Stomach smooth muscle (tissue), 2 donors: ENCODE measurements at regions not wholly inside any gene's neighbourhood (a gene's known extent, or its start where the extent isn't known, plus 50 kb on each side); places are given as distances from the start of the nearest gene placed in this dataset.
"Not testable (repeated sequence)": the region's sequence is repeated elsewhere in the genome, so short reads cannot be mapped to it uniquely, and the experiment has no call there.

Experiments
- H3K27ac ChIP-seq: one replicate; pipeline ENCODE4 v1.7.0; 2013; ENCODE audit warnings: mild to moderate bottlenecking, low read length, inconsistent platforms
- H3K27me3 ChIP-seq, 2 donors: one replicate each; pipeline ENCODE4 v1.7.0; 2013; ENCODE audit warnings: low read length in 2 of 2; ENCODE audit not compliant: insufficient read depth in 2 of 2, control insufficient read depth in 1 of 2
- H3K36me3 ChIP-seq, 2 donors: one replicate each; pipeline ENCODE4 v1.7.0; 2013; ENCODE audit warnings: low read length in 2 of 2; ENCODE audit not compliant: control insufficient read depth in 2 of 2, insufficient read depth in 2 of 2
- H3K4me1 ChIP-seq: one replicate; pipeline ENCODE4 v1.7.0; 2013; ENCODE audit warnings: low read length; ENCODE audit not compliant: control insufficient read depth, insufficient read depth
- H3K4me3 ChIP-seq, 2 donors: one replicate each; pipeline ENCODE4 v1.7.0; 2013; ENCODE audit warnings: low read length in 2 of 2
- H3K9ac ChIP-seq, 2 donors: one replicate each; pipeline ENCODE4 v1.7.0; 2013; ENCODE audit warnings: low read length in 2 of 2, mild to moderate bottlenecking in 1 of 2
- H3K9me3 ChIP-seq, 2 donors: one replicate each; pipeline ENCODE4 v1.7.0; 2013; ENCODE audit warnings: low read length in 2 of 2; ENCODE audit not compliant: control insufficient read depth in 2 of 2
- donor health status: healthy.
- donor health status: Pancreatic carcinoma.

DNA sequence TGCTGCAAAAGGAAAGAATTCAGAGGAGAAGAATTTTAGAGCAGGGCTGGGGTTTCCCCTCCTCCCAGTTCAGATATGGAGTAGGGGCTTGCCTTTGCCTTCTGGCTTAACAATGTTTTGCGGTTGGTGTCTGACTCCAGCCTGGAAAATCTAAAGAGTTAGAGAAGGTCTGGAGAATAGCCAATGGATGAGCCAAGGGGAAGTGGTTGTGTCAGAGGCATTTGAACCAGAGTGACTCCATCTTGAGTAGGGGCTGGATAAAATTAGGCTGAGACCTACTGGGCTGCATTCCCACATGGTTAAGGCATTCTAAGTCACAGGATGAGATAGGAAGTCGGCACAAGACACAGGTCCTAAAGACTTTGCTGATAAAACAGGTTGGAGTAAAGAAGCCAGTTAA, 133.7 kb downstream of the DIRAS2 start:
- H3K4me3 ChIP-seq = no peak overlapping the region
- no peak overlapping the region for H3K27ac ChIP-seq
- no peaks in the 10 kb centered on the region for H3K4me1 ChIP-seq
- H3K36me3 ChIP-seq = no peaks in the 10 kb centered on the region
- H3K9ac ChIP-seq = no peak overlapping the region
- no peaks in the 10 kb centered on the region for H3K9me3 ChIP-seq
- no peaks in the 10 kb centered on the region for H3K27me3 ChIP-seq

DNA sequence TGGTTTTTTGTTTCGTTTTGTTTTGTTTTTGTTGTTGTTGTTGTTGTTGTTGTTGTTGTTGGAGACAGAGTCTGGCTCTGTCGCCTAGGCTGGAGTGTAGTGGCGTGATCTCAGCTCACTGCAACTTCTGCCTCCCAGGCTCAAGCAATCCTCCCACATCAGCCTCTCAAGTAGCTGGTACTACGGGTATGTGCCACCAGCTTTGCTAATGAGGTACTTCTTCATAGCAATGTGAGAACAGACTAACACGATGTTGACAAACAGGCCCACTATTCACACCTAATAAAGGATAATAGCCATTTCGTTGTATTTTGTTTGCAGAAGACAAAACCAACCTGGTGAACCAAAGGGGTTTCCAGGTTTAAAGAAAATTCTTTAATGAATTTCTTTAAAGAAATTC, 130.9 kb downstream of the DIRAS2 start:
- no peaks in the 10 kb centered on the region for H3K36me3 ChIP-seq
- H3K27me3 ChIP-seq = no peaks in the 10 kb centered on the region
- H3K4me3 ChIP-seq = no peak overlapping the region
- no peaks in the 10 kb centered on the region for H3K4me1 ChIP-seq
- no peak overlapping the region for H3K27ac ChIP-seq
- no peak overlapping the region for H3K9ac ChIP-seq
- H3K9me3 ChIP-seq = no peaks in the 10 kb centered on the region

DNA sequence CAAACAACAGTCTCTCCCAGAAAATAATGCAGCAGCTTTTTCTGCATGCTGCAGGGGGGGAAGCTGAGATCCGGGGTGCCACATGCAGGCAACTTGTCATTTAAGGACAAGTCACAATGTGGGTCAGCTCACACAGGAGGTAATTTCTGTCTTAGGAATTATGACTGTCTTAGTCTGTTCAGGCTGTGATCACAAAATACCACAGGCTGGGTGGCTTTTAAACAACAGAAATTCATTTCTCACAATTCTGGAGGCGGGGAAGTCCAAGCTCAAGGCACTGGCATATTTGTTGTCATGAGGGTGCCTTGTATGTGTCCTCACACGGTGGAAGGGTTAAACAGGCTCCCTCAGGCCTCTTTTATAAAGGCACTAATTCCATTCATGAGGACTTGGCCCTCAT, 127.7 kb downstream of the DIRAS2 start:
- Histone ChIP-seq H3K36me3 (no peaks in the 10 kb centered on the region), H3K27me3 (peaks cover 0 to 2% of the 10 kb centered on the region in 2 donors), H3K4me1 (no peaks in the 10 kb centered on the region), H3K9ac (no peak overlapping the region), H3K4me3 (no peak overlapping the region), H3K9me3 (no peaks in the 10 kb centered on the region), H3K27ac (no peak overlapping the region)

DNA sequence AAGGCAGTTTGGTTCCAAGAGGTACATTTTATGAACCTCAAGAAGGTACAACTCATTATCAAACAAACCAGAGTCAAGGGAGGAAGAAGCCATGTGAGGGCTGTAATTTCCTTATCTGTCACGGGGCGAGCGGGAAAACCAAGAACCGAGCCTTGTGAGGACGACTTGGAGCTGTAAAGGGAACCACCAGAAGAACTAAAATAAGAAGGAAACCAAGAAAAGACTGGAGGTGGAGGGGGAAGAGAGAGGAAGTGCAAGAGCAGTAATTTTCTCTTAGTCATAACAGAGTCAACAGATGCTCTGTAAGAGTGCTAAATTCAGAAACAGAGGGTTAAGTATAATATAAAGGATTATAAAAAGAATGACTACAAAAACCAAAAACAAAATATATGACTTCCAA, 127.1 kb downstream of the DIRAS2 start:
- Histone ChIP-seq H3K9ac (no peak overlapping the region), H3K36me3 (no peaks in the 10 kb centered on the region), H3K4me1 (no peaks in the 10 kb centered on the region), H3K4me3 (no peak overlapping the region), H3K27ac (no peak overlapping the region), H3K9me3 (no peaks in the 10 kb centered on the region), H3K27me3 (peaks cover 0 to 2% of the 10 kb centered on the region in 2 donors)

DNA sequence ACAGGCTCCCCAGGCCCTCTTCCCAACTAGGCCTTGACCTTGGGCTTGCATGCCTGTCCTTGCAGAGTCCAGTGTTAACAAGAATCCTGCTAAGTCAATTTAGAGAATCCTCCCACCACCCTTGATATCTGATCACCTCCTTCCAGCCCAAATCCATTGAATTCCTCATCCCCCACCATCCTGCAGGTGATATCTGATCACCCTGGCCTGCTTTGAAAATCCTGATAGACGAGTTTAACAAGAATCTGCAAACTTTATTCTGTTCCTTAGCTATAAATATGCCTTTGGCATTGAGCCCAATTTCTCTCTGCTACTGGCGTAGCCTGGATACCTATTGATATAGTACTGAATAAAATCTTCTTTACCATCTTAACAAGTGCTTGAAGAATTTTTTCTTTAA, 125.5 kb downstream of the DIRAS2 start:
- Histone ChIP-seq H3K9me3 (no peaks in the 10 kb centered on the region), H3K27ac (no peak overlapping the region), H3K4me3 (no peak overlapping the region), H3K9ac (no peak overlapping the region), H3K4me1 (no peaks in the 10 kb centered on the region), H3K36me3 (no peaks in the 10 kb centered on the region), H3K27me3 (peaks cover 0 to 2% of the 10 kb centered on the region in 2 donors)

DNA sequence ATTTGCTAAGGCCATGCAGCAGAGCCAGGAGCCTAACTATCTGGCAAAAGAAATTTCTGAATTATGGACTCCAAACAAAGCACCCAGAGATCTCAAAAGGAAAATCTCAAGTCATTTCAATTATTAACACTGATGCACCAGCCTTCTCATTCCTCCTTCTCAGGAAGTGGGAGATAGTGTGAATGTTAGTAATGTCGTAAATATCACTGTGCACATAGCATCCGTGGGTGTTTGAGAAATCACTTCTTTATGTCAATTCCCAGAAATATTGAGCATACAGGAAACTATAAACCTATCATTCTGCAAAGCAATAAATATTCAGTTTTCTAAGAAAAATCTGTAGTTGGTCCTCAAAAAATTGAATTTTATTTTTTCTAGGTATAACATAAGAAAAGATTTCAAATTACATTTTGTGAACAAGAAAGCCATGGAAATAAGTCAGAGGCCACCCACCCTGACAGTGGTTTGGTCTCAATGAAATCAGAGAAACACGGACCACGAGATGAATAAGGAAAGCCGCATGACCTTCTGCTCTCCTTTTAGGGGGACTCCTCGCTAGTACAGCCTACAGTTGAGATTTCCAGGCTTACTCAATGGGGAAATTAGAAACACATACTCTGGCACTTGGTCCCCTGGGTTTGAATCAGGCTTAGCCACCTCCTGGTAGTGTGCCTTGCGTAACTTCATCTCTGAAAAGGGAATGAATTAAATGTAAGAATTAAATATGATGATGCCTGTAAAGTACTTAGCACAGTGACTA, 120.6 kb downstream of the DIRAS2 start:
- Histone ChIP-seq H3K9me3 (no peaks in the 10 kb centered on the region), H3K4me3 (no peak overlapping the region), H3K9ac (no peak overlapping the region), H3K27ac (no peak overlapping the region), H3K27me3 (peaks cover 0 to 2% of the 10 kb centered on the region in 2 donors), H3K4me1 (no peaks in the 10 kb centered on the region), H3K36me3 (no peaks in the 10 kb centered on the region)

DNA sequence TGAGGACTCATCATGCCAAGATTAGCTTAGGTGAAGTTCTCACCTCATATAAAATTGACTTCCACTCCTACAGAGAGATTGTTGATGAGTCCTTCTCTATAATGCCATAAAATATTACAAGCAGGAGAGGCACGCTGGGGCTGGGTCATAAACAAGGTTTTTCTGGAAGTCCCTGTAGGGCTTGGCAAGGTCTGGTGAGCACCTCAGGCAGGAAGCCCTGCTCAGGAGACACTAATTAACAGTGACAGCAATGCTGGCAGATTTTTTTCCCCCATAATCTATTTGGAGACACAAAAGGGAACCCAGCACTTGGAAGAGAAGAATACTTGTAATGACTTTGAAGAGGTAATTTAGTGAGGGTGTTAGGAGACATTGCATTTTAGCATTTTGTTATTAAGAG, 118.7 kb downstream of the DIRAS2 start:
- H3K4me3 ChIP-seq = no peak overlapping the region
- H3K27ac ChIP-seq = no peak overlapping the region
- H3K36me3 ChIP-seq = no peaks in the 10 kb centered on the region
- no peaks in the 10 kb centered on the region for H3K4me1 ChIP-seq
- no peaks in the 10 kb centered on the region for H3K9me3 ChIP-seq
- no peaks in the 10 kb centered on the region for H3K27me3 ChIP-seq
- H3K9ac ChIP-seq = no peak overlapping the region

DNA sequence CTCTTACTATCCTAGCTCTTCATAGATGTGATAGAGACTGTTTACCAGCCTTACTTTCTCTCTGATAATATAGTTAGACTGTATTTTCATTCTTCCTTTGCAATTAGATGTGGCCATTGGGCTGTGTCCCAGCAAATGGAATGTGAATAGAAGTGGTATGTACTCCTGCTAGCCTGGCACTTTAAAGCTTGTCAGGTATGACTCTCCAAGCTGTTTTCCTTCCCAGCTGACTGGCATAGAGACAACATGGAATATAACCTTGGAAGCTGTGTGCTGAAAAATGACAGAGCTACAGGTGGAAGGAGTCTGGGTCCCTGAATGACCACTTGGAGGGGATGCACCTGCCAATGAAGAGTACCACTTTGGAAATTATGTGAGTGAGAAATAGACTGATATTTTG, 116.2 kb downstream of the DIRAS2 start:
- Histone ChIP-seq H3K9ac (no peak overlapping the region), H3K4me1 (no peaks in the 10 kb centered on the region), H3K4me3 (no peak overlapping the region), H3K27me3 (no peaks in the 10 kb centered on the region), H3K36me3 (no peaks in the 10 kb centered on the region), H3K27ac (no peak overlapping the region), H3K9me3 (no peaks in the 10 kb centered on the region)

DNA sequence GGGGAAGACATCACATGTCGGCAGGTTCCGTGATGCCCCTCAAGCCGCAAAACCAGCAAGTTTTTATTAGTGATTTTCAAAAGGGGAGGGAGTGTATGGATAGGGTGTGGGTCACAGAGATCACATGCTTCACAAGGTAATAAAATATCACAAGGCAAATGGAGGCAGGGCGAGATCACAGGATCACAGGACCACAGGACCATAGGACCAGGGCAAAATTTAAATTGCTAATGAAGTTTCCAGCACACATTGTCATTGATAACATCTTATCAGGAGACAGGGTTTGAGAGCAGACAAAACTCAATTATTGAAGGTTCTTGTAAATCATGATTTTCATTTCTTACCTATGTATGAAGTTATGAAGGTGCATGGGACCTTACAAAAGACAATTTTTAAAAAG, 106.5 kb downstream of the DIRAS2 start:
- not testable (repeated sequence) for H3K9me3 ChIP-seq, H3K4me1 ChIP-seq, H3K4me3 ChIP-seq, H3K27me3 ChIP-seq, H3K9ac ChIP-seq, H3K36me3 ChIP-seq, H3K27ac ChIP-seq

DNA sequence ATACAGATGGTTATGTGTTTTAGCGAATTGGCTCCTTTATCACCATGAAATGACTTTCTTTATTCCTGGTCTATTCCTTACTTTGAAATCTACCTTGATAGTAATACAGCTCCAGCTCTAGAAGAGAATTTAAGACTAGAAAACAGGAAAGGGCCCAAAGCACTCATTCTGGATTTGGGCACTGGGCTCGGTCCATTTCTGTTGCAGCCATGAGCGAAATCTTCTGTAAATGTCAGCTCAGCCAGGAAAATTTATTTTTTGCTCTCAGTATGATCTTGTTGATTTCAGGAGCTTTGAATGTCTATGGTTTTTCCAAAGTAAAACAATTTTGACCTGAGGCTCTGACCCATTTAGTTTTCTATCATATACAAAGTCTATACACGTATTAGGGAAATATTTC, 104.1 kb downstream of the DIRAS2 start:
- H3K4me1 ChIP-seq = no peaks in the 10 kb centered on the region
- H3K36me3 ChIP-seq = no peaks in the 10 kb centered on the region
- no peaks in the 10 kb centered on the region for H3K27me3 ChIP-seq
- no peak overlapping the region for H3K9ac ChIP-seq
- no peaks in the 10 kb centered on the region for H3K9me3 ChIP-seq
- H3K27ac ChIP-seq = no peak overlapping the region
- no peak overlapping the region for H3K4me3 ChIP-seq

DNA sequence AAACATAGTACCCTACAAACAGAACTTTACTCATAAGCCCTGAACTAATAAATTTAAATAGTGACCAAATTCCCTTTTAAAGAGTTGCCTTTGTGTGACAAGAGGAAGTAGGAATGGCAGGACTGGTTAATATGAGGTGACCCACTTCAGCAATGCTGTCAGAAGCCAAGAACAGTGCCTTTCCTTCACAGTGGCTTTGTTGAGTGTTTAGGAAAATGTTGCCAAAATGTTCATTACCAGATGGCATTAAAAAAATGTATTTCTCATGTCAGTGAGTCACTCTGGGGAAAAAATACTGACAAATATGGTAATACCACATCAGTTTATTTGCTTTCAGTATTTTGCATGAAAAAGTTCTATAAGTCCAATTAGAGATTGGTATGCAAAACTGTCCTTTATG, 103.3 kb downstream of the DIRAS2 start:
- no peak overlapping the region for H3K27ac ChIP-seq
- H3K9me3 ChIP-seq = no peaks in the 10 kb centered on the region

More for the DNA sequence above, 103.3 kb downstream of the DIRAS2 start:
- no peak overlapping the region for H3K9ac ChIP-seq
- H3K4me3 ChIP-seq = no peak overlapping the region
- no peaks in the 10 kb centered on the region for H3K36me3 ChIP-seq
- no peaks in the 10 kb centered on the region for H3K27me3 ChIP-seq
- no peaks in the 10 kb centered on the region for H3K4me1 ChIP-seq
